BE2C (cell line): ENCODE measurements at regions not wholly inside any gene's neighbourhood (a gene's known extent, or its start where the extent isn't known, plus 50 kb on each side); places are given as distances from the start of the nearest gene placed in this dataset.

Experiments used
- DNase-seq: peaks from one replicate; pipeline ENCODE4 v3.0.0-alpha.2; 2020
- H3K27me3 ChIP-seq: fragments of 250-450 bp; sonication (Bioruptor Pico); 2 replicates; pipeline ENCODE4 v1.5.1; 2020; ENCODE audit warnings: mild to moderate bottlenecking
- H3K36me3 ChIP-seq: fragments of 250-450 bp; sonication (Bioruptor Pico); 2 replicates; pipeline ENCODE4 v1.5.1; 2020; ENCODE audit warnings: mild to moderate bottlenecking
- H3K4me1 ChIP-seq: fragments of 250-450 bp; sonication (Bioruptor Pico); 2 replicates; pipeline ENCODE4 v1.5.1; 2020
- H3K4me3 ChIP-seq: 2 replicates; pipeline ENCODE4 v1.5.1; 2011; ENCODE audit warnings: low read depth, low read length
- H3K9me3 ChIP-seq: fragments of 250-450 bp; sonication (Bioruptor Pico); 2 replicates; pipeline ENCODE4 v1.5.1; 2020
- CTCF ChIP-seq: IDR thresholded peaks from 2 replicates; pipeline ENCODE4 v1.5.1; 2012; ENCODE audit warnings: mild to moderate bottlenecking, low read depth, low read length

GRCh38 chr7:130936202-130936931, 202.4 kb upstream of the KLF14 start:
- no peak overlapping the region for H3K4me3 ChIP-seq
- H3K9me3 ChIP-seq, result no peaks in the 10 kb centered on the region
- no peak for TF ChIP-seq CTCF
- no peak for DNase-seq
- no peaks in the 10 kb centered on the region for H3K27me3 ChIP-seq
- 0 out of 2 replicates have a peak, but pooled peaks cover 4% of the 10 kb centered on the region for H3K4me1 ChIP-seq
- no peaks in the 10 kb centered on the region for H3K36me3 ChIP-seq

- H3K4me1 ChIP-seq, result 0 out of 2 replicates have a peak, but pooled peaks cover 4% of the 10 kb centered on the region
- TF ChIP-seq CTCF, result no peak
- H3K27me3 ChIP-seq, result no peaks in the 10 kb centered on the region
- H3K4me3 ChIP-seq, result no peak overlapping the region
- DNase-seq, result no peak
- H3K9me3 ChIP-seq, result no peaks in the 10 kb centered on the region
- no peaks in the 10 kb centered on the region for H3K36me3 ChIP-seq
Measured at GRCh38 chr7:130937016-130937415, 203.0 kb upstream of the KLF14 start.

- Histone ChIP-seq H3K9me3 (no peaks in the 10 kb centered on the region), H3K4me3 (no peak overlapping the region), H3K36me3 (no peaks in the 10 kb centered on the region), H3K27me3 (no peaks in the 10 kb centered on the region), H3K4me1 (peaks cover 6% of the 10 kb centered on the region; the same call in 1 of the 2 replicates)
- no peak for TF ChIP-seq CTCF
- DNase-seq, result no peak
Measured at GRCh38 chr7:130937830-130938229, 203.8 kb upstream of the KLF14 start.

- peaks cover 7% of the 10 kb centered on the region; the same call in 1 of the 2 replicates for H3K4me1 ChIP-seq
- no peak for DNase-seq
- no peaks in the 10 kb centered on the region for H3K36me3 ChIP-seq
- no peak overlapping the region for H3K4me3 ChIP-seq
- H3K9me3 ChIP-seq, result no peaks in the 10 kb centered on the region
- no peak for TF ChIP-seq CTCF
- H3K27me3 ChIP-seq, result no peaks in the 10 kb centered on the region
Measured at GRCh38 chr7:130938661-130939060, 204.7 kb upstream of the KLF14 start.

- H3K27me3 ChIP-seq, result no peaks in the 10 kb centered on the region
- H3K9me3 ChIP-seq, result no peaks in the 10 kb centered on the region
- no peaks in the 10 kb centered on the region; the same call in 1 of the 2 replicates for H3K36me3 ChIP-seq
- H3K4me3 ChIP-seq, result peak overlapping the region; percentile 71
- peaks cover 7% of the 10 kb centered on the region; the same call in 1 of the 2 replicates for H3K4me1 ChIP-seq
- no peak for TF ChIP-seq CTCF
- no peak for DNase-seq
Measured at GRCh38 chr7:130939321-130940095, 205.5 kb upstream of the KLF14 start.

GRCh38 chr7:130940326-130940725, 206.3 kb upstream of the KLF14 start:
- peak overlapping the region; percentile 71 for H3K4me3 ChIP-seq
- no peaks in the 10 kb centered on the region for H3K27me3 ChIP-seq
- peaks cover 7% of the 10 kb centered on the region; the same call in 1 of the 2 replicates for H3K4me1 ChIP-seq
- H3K36me3 ChIP-seq, result no peaks in the 10 kb centered on the region; the same call in 1 of the 2 replicates
- no peaks in the 10 kb centered on the region for H3K9me3 ChIP-seq
- no peak for DNase-seq
- TF ChIP-seq CTCF, result no peak
